ENCODE measurements at regions not wholly inside any gene's neighbourhood (a gene's known extent, or its start where the extent isn't known, plus 50 kb on each side); places are given as distances from the start of the nearest gene placed in this dataset.
"Not testable (repeated sequence)": the region's sequence is repeated elsewhere in the genome, so short reads cannot be mapped to it uniquely, and the experiment has no call there.

- H3K9me3 Mint-ChIP-seq: peaks cover 5% of the 10 kb centered on the region
- no peaks in the 10 kb centered on the region for H3K4me1 Mint-ChIP-seq (ENCODE audit: low read depth)
- no peaks in the 10 kb centered on the region for H3K36me3 Mint-ChIP-seq (ENCODE audit: low read depth)
- H3K27ac Mint-ChIP-seq: no peak overlapping the region
- H3K27me3 Mint-ChIP-seq (ENCODE audit: low read depth): no peaks in the 10 kb centered on the region
- H3K4me3 Mint-ChIP-seq: no peak overlapping the region
Measured at GRCh38 chr9:85077944-85078343, 408.4 kb downstream of the NTRK2 start.

GRCh38 chr9:85077146-85077545 is 407.6 kb downstream of the NTRK2 start:
- H3K27me3 Mint-ChIP-seq (ENCODE audit: low read depth); H3K4me1 Mint-ChIP-seq (ENCODE audit: low read depth); H3K36me3 Mint-ChIP-seq (ENCODE audit: low read depth); H3K27ac Mint-ChIP-seq; H3K4me3 Mint-ChIP-seq; H3K9me3 Mint-ChIP-seq: not testable (repeated sequence)

All from T-helper 1 cell treated with Interleukin-12 subunit alpha and Interleukin-12 subunit beta and Interleukin-4 antibody, amounts not matched to agents 30 μg/mL and 1 μg/mL, for 36 hours (primary cell).